Testis (tissue), 2 donors: ENCODE measurements at regions not wholly inside any gene's neighbourhood (a gene's known extent, or its start where the extent isn't known, plus 50 kb on each side); places are given as distances from the start of the nearest gene placed in this dataset.

ENCODE experiments used
- POLR2A ChIP-seq: fragments of 450-650 bp; IDR thresholded peaks from one replicate; pipeline ENCODE4 v1.6.1; 2017; ENCODE audit warnings: antibody characterized with exemption, mild to moderate bottlenecking, moderate library complexity
- TF ChIP-seq, protein P1 (sequence below), 3 experiments: fragments of 450-650 bp in 2 of 3; fragments of 200-600 bp in 1 of 3; sonication (generic) in 1 of 3; IDR thresholded peaks; one replicate each; pipeline ENCODE4 v1.5.1; 2016 to 2019; ENCODE audit warnings: antibody characterized with exemption in 3 of 3, mild to moderate bottlenecking in 2 of 3, moderate library complexity in 1 of 3

- TF ChIP-seq POLR2A, result no peak
- TF ChIP-seq, protein P1, sequence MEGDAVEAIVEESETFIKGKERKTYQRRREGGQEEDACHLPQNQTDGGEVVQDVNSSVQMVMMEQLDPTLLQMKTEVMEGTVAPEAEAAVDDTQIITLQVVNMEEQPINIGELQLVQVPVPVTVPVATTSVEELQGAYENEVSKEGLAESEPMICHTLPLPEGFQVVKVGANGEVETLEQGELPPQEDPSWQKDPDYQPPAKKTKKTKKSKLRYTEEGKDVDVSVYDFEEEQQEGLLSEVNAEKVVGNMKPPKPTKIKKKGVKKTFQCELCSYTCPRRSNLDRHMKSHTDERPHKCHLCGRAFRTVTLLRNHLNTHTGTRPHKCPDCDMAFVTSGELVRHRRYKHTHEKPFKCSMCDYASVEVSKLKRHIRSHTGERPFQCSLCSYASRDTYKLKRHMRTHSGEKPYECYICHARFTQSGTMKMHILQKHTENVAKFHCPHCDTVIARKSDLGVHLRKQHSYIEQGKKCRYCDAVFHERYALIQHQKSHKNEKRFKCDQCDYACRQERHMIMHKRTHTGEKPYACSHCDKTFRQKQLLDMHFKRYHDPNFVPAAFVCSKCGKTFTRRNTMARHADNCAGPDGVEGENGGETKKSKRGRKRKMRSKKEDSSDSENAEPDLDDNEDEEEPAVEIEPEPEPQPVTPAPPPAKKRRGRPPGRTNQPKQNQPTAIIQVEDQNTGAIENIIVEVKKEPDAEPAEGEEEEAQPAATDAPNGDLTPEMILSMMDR (IDR thresholded peaks at IDR 0.05), result no peak
Observed at GRCh38 chr14:44847526-44848309, 114.0 kb downstream of the KLHL28 start.
